ENCODE measurements at regions not wholly inside any gene's neighbourhood (a gene's known extent, or its start where the extent isn't known, plus 50 kb on each side); places are given as distances from the start of the nearest gene placed in this dataset.

- peak; percentile 19 for DNase-seq (ENCODE audit: low spot score)
- H3K4me1 ChIP-seq (ENCODE audit: insufficient read depth, poor library complexity, severe bottlenecking): no peaks in the 10 kb centered on the region
- H3K4me3 ChIP-seq (ENCODE audit: severe bottlenecking): no peak overlapping the region
- no peak for ATAC-seq (ENCODE audit: low read depth)
- no peak overlapping the region for H3K27ac ChIP-seq (ENCODE audit: poor library complexity, severe bottlenecking)
- no peak for TF ChIP-seq CTCF (IDR thresholded peaks at IDR 0.05; ENCODE audit: poor library complexity, severe bottlenecking)
- H3K9me3 ChIP-seq (ENCODE audit: severe bottlenecking): no peaks in the 10 kb centered on the region
- no peaks in the 10 kb centered on the region for H3K27me3 ChIP-seq (ENCODE audit: insufficient read depth, poor library complexity, severe bottlenecking)
- no peaks in the 10 kb centered on the region for H3K36me3 ChIP-seq (ENCODE audit: low read depth)
These were observed 274.5 kb downstream of the GADD45G start for GRCh38 chr9:89879276-89879675.

DNA sequence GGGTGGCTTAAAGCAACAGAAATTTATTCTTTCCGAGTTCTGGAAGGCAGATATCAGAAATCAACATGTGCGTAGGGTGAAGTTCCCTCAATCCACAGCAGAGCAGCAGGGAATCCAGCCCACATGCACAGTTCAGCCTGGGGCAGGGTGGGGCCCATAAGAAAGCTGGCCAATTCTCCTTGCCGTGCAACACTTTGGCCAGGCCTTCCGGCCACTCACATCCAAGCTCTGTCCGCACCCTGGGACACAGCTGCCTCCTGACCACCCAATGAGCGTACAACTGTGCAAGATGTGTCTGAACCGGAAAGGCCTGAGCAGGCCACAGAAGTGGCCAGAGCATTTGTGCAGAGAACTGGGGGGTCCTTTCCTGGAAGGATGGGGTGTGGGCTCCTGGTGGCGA is 274.9 kb downstream of the GADD45G start:
- Histone ChIP-seq H3K9me3 (ENCODE audit: severe bottlenecking) (no peaks in the 10 kb centered on the region), H3K36me3 (ENCODE audit: low read depth) (no peaks in the 10 kb centered on the region), H3K4me1 (ENCODE audit: insufficient read depth, poor library complexity, severe bottlenecking) (no peaks in the 10 kb centered on the region), H3K27me3 (ENCODE audit: insufficient read depth, poor library complexity, severe bottlenecking) (no peaks in the 10 kb centered on the region), H3K27ac (ENCODE audit: poor library complexity, severe bottlenecking) (no peak overlapping the region), H3K4me3 (ENCODE audit: severe bottlenecking) (no peak overlapping the region)
- ATAC-seq (ENCODE audit: low read depth) (no peak), DNase-seq (ENCODE audit: low spot score) (no peak)
- no peak for TF ChIP-seq CTCF (IDR thresholded peaks at IDR 0.05; ENCODE audit: poor library complexity, severe bottlenecking)

DNA sequence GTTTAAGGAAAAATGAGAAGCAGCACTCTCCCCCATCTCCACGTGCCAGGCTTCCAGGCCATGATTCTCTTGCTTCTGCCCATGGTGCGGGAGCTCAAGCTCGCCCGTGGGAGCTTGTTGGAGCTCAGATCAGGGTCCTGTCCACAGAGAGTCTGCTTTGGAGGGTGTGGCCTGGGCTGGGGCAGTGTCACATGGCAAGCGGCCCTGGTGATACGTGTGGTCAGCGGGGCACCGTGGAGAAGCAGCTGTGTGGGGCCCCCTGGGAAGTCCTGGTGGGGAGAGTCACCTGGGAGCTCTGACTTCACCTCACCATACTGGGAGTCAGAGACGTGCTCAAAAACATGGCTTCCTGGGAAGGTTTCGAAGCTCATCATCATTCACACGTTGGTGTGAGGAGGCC is 275.3 kb downstream of the GADD45G start:
- no peaks in the 10 kb centered on the region for H3K4me1 ChIP-seq (ENCODE audit: insufficient read depth, poor library complexity, severe bottlenecking)

DNA sequence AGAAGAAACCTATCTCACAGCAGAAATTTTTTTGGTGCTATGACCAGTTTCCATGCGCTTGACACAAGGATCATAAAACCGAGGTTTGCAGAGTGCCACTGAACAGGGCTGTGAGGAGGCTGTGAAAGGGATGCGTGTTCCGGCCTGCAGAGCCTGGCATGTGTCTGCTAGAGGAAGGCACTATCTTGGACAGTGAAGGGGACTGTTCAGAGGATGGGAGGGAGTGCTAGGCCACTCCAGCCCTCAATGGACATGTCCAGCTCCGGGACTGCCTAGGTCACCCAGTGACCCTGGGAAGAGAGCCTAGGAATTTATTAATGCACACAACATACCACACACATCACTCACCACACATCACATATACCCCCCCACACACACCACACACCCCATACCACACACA is 275.9 kb downstream of the GADD45G start:
- Histone ChIP-seq H3K27ac (ENCODE audit: poor library complexity, severe bottlenecking) (no peak overlapping the region), H3K9me3 (ENCODE audit: severe bottlenecking) (no peaks in the 10 kb centered on the region), H3K27me3 (ENCODE audit: insufficient read depth, poor library complexity, severe bottlenecking) (no peaks in the 10 kb centered on the region), H3K4me1 (ENCODE audit: insufficient read depth, poor library complexity, severe bottlenecking) (no peaks in the 10 kb centered on the region), H3K36me3 (ENCODE audit: low read depth) (no peaks in the 10 kb centered on the region), H3K4me3 (ENCODE audit: severe bottlenecking) (no peak overlapping the region)
- TF ChIP-seq CTCF (IDR thresholded peaks at IDR 0.05; ENCODE audit: poor library complexity, severe bottlenecking): no peak
- DNase-seq (ENCODE audit: low spot score): no peak
- ATAC-seq (ENCODE audit: low read depth): peak; percentile 55

More for the DNA sequence above, 275.3 kb downstream of the GADD45G start:
- no peak for ATAC-seq (ENCODE audit: low read depth)
- TF ChIP-seq CTCF (IDR thresholded peaks at IDR 0.05; ENCODE audit: poor library complexity, severe bottlenecking): no peak
- Histone ChIP-seq H3K27me3 (ENCODE audit: insufficient read depth, poor library complexity, severe bottlenecking) (no peaks in the 10 kb centered on the region), H3K36me3 (ENCODE audit: low read depth) (no peaks in the 10 kb centered on the region), H3K9me3 (ENCODE audit: severe bottlenecking) (no peaks in the 10 kb centered on the region), H3K4me3 (ENCODE audit: severe bottlenecking) (no peak overlapping the region), H3K27ac (ENCODE audit: poor library complexity, severe bottlenecking) (no peak overlapping the region)
- DNase-seq (ENCODE audit: low spot score): no peak

GRCh38 chr9:89881431-89881830 is 276.6 kb downstream of the GADD45G start:
- no peaks in the 10 kb centered on the region for H3K4me1 ChIP-seq (ENCODE audit: insufficient read depth, poor library complexity, severe bottlenecking)
- no peak overlapping the region for H3K4me3 ChIP-seq (ENCODE audit: severe bottlenecking)
- H3K27me3 ChIP-seq (ENCODE audit: insufficient read depth, poor library complexity, severe bottlenecking): no peaks in the 10 kb centered on the region
- DNase-seq (ENCODE audit: low spot score) (no peak), ATAC-seq (ENCODE audit: low read depth) (no peak)
- H3K27ac ChIP-seq (ENCODE audit: poor library complexity, severe bottlenecking): no peak overlapping the region
- no peaks in the 10 kb centered on the region for H3K36me3 ChIP-seq (ENCODE audit: low read depth)
- no peaks in the 10 kb centered on the region for H3K9me3 ChIP-seq (ENCODE audit: severe bottlenecking)
- no peak for TF ChIP-seq CTCF (IDR thresholded peaks at IDR 0.05; ENCODE audit: poor library complexity, severe bottlenecking)
